Motor neuron (in vitro differentiated cells): ENCODE measurements at regions not wholly inside any gene's neighbourhood (a gene's known extent, or its start where the extent isn't known, plus 50 kb on each side); places are given as distances from the start of the nearest gene placed in this dataset.
A peak's percentile ranks its signal among the peaks of the same experiment; 100 is the strongest.

Experiments used
- ATAC-seq, 8 experiments: fragments of 200-7000 bp; cut with Tn5 transposase; replicated peaks in 6 of 8; 2 replicates each; pipeline ENCODE4 v1.8.0; 2021; ENCODE audit warnings: mild to moderate bottlenecking in 8 of 8, moderate library complexity in 8 of 8
- H3K27ac ChIP-seq, 2 donors: fragments of 250-450 bp; sonication (Bioruptor Pico); 2 replicates each; pipeline ENCODE4 v1.9.0; 2021; ENCODE audit warnings: antibody characterized with exemption in 2 of 2, mild to moderate bottlenecking in 2 of 2, moderate library complexity in 1 of 2
- H3K4me1 ChIP-seq, 2 donors: fragments of 250-450 bp; sonication (Bioruptor Pico); replicated peaks in 1 of 2; 2 replicates each; pipeline ENCODE4 v1.6.1; 2021; ENCODE audit warnings: antibody characterized with exemption in 2 of 2, mild to moderate bottlenecking in 2 of 2, moderate library complexity in 1 of 2
- H3K4me3 ChIP-seq, 5 donors: fragments of 250-450 bp; sonication (Bioruptor Pico); 2 replicates each; pipeline ENCODE4 v1.9.0; 2021; ENCODE audit warnings: antibody characterized with exemption in 5 of 5, mild to moderate bottlenecking in 5 of 5, moderate library complexity in 4 of 5
- WGBS, 10 experiments: fragments of 450-650 bp; shearing (Covaris generic); methylation state at CpG; one replicate each; pipeline ENCODE4 v1.0.0; 2022; 5-methylcytosine and 5-hydroxymethylcytosine counted together
- in situ Hi-C, 9 experiments: fragments of 400-800 bp; cut with MboI; loops; one replicate each; pipeline ENCODE4 v1.15.0; 2021; ENCODE audit warnings: low sequenced_read_pairs in 9 of 9, low pct_unique_long_range_greater_than_20kb in 2 of 9; ENCODE audit not compliant: unreplicated experiment in 9 of 9

DNA sequence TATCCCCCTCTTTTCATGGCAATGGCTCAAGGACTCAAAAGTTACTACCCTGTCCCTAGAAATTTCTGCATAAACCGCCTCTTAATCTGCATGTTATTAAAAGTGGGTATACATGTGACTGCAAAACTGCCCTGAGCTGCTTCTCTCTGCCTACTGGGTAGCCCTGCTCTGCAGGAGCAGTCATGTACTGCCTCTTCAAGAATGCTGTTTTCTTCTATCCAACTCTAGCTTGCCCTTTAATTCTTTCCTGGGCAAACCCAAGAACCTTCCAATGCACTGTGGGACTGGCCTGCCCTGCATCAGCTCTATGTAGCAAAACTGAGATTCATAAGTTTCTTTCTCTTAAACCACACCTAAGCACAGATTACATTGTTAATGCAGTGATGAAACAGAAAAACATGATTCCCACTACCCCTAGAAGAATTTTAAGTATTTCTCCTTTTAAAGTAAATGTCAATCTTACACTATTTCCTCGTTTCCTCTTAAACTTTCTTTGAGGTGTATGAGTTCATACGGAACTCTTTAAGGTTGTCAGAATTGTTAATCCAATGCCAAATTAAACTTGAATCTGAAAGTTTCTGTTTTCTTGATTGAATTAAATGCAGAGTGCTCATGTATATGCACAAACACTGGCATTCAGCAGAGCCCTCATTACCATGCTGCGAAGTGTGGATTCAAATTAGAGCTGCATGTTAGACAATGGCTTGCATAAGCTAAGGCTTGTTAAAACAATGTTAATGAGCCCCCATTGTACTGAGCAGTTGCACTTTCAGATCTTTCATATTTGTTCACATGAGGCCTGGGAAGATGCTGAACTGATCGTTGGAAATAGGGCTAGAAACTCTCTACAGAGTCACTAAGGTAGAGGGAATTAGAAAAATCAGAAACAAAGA, 669.9 kb upstream of the PCDH20 start:
- Histone ChIP-seq H3K4me3 (no peak overlapping the region), H3K27ac (no peak overlapping the region), H3K4me1 (peaks cover 0 to 8% of the 10 kb centered on the region in 2 donors)
- in situ Hi-C loops, result no loop called here
- WGBS, 10 experiments, result 2 to 84% (median 55%) methylated on average over 1 to 5 of the region's 5 CpGs
- ATAC-seq, result peak in 7 of 8 experiments; percentile 58 to 98 (median 61)

DNA sequence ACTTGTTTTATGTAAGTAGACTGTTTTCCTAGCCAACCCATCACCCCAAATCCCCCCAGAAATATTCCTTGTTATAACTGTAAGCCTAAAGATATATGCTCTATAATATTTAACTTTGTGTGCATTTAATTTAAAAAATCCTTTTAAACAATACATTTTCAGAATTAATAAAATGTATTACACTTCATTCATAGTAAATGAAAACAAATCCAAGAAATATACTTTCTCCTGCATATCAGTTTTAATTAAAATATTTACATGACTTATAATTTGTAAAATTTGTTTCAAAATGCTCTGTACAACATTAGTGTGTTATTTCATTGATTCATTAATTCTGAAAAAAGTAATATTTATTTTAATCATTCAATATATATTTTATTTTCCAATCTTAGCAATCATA, 669.1 kb upstream of the PCDH20 start:
- H3K4me3 ChIP-seq, result no peak overlapping the region
- in situ Hi-C loops, result no loop called here
- no peak overlapping the region for H3K27ac ChIP-seq
- peaks cover 0 to 8% of the 10 kb centered on the region in 2 donors for H3K4me1 ChIP-seq
- ATAC-seq, result no peak

DNA sequence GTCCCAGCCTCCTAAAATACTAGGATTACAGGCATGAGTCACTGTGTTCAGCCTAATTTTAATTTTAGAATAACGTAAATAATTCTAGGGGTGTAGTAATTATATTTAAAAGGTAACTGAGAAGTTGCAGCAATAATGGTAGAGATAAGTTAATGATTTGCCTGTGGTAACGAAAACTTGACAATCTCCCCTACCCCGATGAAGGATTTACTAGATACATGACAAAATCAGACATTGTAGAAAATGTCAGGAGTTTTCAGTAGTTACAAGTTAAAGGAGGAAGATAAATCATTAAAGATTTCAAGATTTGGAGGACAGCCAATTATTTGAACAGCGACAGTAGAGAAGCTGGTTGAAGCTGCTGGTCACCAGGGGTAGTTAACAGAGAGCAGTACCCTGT, 652.2 kb upstream of the PCDH20 start:
- Histone ChIP-seq H3K27ac (no peak overlapping the region), H3K4me3 (no peak overlapping the region), H3K4me1 (no peaks in the 10 kb centered on the region)
- in situ Hi-C loops, result no loop called here
- ATAC-seq, result no peak
- WGBS, 10 experiments, result 0 to 100% (median 85%) methylated on average over 2 to 4 of the region's 4 CpGs

DNA sequence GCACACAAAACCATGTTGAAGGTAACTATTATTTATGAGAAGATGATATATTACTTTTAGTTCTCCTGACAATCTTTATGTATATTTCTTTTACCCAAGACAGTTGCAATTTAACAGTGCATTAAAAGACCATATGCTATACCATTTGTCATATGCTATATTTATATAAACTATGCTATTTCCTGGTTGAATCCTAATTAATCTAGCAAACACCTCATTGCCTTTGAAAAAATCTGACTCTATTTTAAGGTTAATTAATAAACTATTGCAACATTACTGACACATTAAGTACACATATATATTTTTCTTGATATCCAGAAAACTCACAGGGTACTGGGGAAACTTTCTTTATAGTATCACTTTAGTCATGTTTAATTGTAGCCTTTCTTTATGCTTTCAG, 649.4 kb upstream of the PCDH20 start:
- ATAC-seq, result no peak
- H3K27ac ChIP-seq, result no peak overlapping the region
- in situ Hi-C loops, result no loop called here
- no peak overlapping the region for H3K4me3 ChIP-seq
- no peaks in the 10 kb centered on the region for H3K4me1 ChIP-seq

DNA sequence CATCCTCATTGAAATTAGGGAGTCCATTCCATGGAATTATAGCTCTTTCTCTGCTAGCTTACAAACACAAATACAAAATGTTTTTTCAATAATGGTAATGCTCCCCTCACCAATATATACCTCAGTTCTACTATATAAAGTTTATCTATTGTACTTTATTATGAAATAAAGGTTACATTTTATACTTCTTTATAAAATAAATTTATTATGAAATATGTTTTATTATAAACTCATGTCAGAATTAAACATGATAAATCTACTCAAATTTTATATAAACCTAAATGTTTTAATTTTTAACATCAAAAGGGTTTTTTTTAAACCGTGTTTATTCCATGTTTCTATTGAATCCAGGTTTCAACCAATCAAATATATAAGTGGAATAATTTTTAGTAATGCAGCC, 646.1 kb upstream of the PCDH20 start:
- H3K4me1 ChIP-seq, result no peaks in the 10 kb centered on the region
- H3K4me3 ChIP-seq, result no peak overlapping the region
- no peak for ATAC-seq
- no peak overlapping the region for H3K27ac ChIP-seq
- WGBS, 10 experiments, result 9 to 94% (median 56%) methylated on average over 1 of the region's 1 CpG; no CpG with 5 or more reads in 1 of the 10 experiments
- in situ Hi-C loops, result no loop called here

DNA sequence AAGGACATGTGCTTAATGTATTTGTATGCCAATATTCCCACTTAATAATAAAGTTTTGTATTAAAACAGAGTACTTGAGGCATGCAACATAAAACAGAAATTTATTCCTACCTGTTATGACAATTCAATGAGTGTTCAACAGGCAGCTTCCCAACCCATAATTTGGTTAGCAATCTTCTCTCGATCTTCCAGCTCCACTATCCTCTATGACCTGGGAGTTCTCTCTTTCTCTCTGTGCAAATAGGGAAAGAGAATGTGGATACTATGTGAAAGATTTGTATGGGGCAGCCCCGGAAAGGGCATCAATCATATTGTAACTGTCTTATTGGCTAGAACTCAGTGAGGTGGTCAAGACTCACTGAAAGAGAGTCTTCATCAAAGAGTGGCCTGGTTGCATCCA, 644.9 kb upstream of the PCDH20 start:
- H3K27ac ChIP-seq, result no peak overlapping the region
- no peaks in the 10 kb centered on the region for H3K4me1 ChIP-seq
- no peak overlapping the region for H3K4me3 ChIP-seq
- no peak for ATAC-seq
- 7 to 90% (median 38%) methylated on average over 1 to 2 of the region's 2 CpGs; no CpG with 5 or more reads in 5 of the 10 experiments for WGBS, 10 experiments
- in situ Hi-C loops, result no loop called here

DNA sequence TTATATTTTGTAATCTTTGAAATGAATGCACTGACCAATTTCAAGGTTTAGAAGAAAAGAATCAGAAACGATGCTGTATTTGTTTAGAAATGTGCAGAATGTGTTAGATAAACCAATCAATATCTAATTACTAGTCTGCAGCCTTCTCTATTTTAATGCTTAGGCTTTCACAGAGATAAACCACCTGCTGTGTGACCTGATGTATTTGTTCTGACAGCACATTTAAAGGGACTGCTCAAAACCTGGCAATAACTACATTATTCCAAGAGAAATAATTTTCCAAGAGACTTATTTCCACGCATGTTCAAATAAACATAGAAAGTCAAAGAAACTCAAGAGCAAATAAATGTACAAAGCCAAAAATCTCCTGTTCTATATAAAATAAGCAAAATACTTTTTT, 641.6 kb upstream of the PCDH20 start:
- in situ Hi-C loops, result no loop called here
- no peak for ATAC-seq
- no peak overlapping the region for H3K4me3 ChIP-seq
- no peak overlapping the region for H3K27ac ChIP-seq
- no peaks in the 10 kb centered on the region for H3K4me1 ChIP-seq
- 3 to 83% (median 60%) methylated on average over 1 to 2 of the region's 2 CpGs; no CpG with 5 or more reads in 1 of the 10 experiments for WGBS, 10 experiments

DNA sequence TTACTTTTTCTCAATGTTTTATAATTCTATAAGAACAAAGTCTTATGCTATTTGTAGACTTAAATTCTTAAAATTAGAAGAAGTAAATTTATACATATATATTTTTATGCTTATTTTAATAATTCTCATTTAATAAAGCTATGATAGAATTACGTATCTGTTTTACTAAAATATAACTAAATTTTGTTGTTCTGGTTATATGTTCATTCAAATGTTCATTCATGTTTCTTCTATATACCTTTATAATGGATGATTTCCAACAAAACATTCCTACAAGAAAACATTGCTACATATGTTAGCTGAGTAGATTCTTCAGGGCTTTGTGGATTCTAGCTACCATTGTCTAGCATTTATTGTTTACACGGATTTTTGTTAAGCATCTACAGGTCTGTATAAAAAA, 634.3 kb upstream of the PCDH20 start:
- in situ Hi-C loops, result no loop called here
- Histone ChIP-seq H3K4me1 (no peaks in the 10 kb centered on the region), H3K27ac (no peak overlapping the region), H3K4me3 (no peak overlapping the region)
- ATAC-seq, result no peak
- 6 to 100% (median 86%) methylated on average over 1 to 2 of the region's 2 CpGs for WGBS, 10 experiments

DNA sequence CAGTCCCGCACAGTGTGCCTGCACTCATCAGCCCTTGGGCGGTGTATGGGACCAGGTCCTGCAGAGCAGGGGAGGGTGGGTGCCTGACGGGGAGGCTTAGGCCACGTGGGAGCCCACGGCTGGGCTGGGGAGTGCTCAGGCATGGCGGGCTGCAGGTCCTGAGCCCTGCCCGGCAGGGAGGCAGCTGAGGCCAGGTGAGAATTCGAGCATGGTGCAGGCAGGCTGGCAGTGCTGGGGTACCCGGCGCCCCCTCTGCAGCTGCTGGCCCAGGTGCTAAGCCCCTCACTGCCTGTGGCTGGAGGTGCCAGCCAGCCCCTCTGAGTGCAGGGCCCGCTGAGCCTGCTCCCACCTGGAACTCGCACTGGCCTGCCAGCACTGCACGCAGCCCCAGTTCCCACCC, 630.9 kb upstream of the PCDH20 start:
- 100% methylated on average over 1 to 2 of the region's 13 CpGs; no CpG with 5 or more reads in 8 of the 10 experiments for WGBS, 10 experiments
- H3K4me1 ChIP-seq, result peaks cover 6 to 11% of the 10 kb centered on the region in 2 donors
- in situ Hi-C loops, result no loop called here
- H3K27ac ChIP-seq, result no peak overlapping the region
- no peak for ATAC-seq
- H3K4me3 ChIP-seq, result no peak overlapping the region

DNA sequence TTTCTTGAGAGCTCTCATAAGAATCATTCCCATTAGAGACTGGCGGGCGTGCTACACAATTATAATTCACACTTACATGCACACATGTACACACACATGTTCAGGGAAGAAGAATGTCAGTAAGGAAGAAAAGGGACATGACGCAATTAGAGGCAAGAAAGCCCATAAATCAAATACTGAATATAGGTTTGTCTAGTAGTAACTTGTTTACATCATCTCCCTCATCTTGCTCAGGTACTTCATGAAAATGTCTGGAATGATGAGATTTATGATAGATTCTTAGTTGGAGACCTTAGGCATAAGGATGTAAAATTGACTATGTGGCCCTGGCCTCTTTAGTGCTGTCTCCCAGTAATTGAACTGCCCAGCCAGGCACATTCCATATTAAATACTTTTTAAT, 628.0 kb upstream of the PCDH20 start:
- 29 to 100% (median 68%) methylated on average over 2 to 3 of the region's 3 CpGs; no CpG with 5 or more reads in 3 of the 10 experiments for WGBS, 10 experiments
- in situ Hi-C loops, result no loop called here
- peaks cover 6 to 11% of the 10 kb centered on the region in 2 donors for H3K4me1 ChIP-seq
- H3K4me3 ChIP-seq, result no peak overlapping the region
- H3K27ac ChIP-seq, result peak overlapping the region in 1 of 2 donors; percentile 15
- ATAC-seq, result peak in 5 of 8 experiments; percentile 35 to 81 (median 73)

DNA sequence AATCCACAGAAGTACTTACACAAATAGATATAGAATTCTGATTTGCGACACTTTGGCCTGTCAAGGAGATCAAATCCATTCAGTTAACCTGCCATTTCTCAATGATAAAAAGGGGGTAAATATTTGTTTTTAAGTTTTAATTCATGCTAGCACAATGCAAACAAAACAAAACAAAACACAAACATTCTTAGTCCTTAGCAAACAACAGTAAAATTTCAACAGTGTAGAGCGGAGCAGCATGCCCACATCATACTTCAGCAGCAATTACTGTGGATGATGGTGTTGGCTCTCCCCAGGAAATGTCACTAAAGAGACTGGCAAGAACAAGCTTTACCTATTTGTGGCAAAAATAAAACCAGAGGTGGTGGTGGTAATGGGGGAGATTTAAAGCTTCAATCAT, 625.2 kb upstream of the PCDH20 start:
- in situ Hi-C loops, result no loop called here
- no peak overlapping the region for H3K27ac ChIP-seq
- peaks cover 6 to 11% of the 10 kb centered on the region in 2 donors for H3K4me1 ChIP-seq
- no peak overlapping the region for H3K4me3 ChIP-seq
- peak in 1 of 8 experiments; percentile 35 for ATAC-seq
- WGBS, 10 experiments, result 15 to 100% (median 100%) methylated on average over 1 to 2 of the region's 2 CpGs; no CpG with 5 or more reads in 2 of the 10 experiments

DNA sequence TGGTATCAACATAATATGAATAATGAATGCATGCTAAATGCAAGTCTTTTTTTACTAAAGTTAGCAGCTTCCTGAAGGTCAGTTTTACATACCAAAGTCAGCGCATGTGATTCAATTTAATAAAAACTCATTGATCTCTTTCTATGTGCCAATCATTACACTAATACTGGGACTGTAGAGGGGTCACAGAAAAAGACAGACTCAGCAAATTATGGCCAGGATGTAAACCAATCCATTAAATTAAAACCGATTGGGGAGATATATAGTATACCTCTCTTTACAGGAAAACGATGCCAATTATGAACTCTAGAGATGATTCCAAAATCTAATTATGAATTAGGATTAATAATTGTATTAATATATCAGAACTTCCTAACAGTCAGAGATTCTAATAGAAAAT, 624.4 kb upstream of the PCDH20 start:
- H3K4me1 ChIP-seq, result peaks cover 6 to 11% of the 10 kb centered on the region in 2 donors
- no peak for ATAC-seq
- H3K4me3 ChIP-seq, result no peak overlapping the region
- in situ Hi-C loops, result no loop called here
- H3K27ac ChIP-seq, result no peak overlapping the region
- 5 to 100% (median 68%) methylated on average over 1 to 3 of the region's 3 CpGs for WGBS, 10 experiments

DNA sequence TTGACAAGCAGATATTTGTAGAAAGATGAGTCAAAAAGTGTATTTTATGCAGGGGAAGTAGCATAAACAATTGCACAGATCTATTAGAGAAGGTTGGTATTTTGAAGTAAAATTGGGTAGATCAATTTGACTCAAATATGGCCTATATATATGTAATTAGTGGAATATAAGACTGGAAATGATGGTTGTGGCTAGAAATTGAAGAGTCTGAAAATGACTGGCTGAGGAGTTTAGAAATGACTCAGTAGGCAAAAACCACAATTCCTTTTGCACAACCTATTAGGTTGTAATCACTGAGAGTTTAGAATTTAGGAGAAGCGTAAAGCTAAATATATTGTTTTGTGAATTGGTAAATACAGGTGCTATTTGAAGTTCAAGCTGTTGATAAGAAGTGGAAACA, 622.6 kb upstream of the PCDH20 start:
- H3K27ac ChIP-seq, result no peak overlapping the region
- ATAC-seq, result no peak
- H3K4me1 ChIP-seq, result peaks cover 0 to 1% of the 10 kb centered on the region in 2 donors
- H3K4me3 ChIP-seq, result no peak overlapping the region
- in situ Hi-C loops, result no loop called here
- WGBS, 10 experiments, result 8 to 100% (median 100%) methylated on average over 1 of the region's 1 CpG

DNA sequence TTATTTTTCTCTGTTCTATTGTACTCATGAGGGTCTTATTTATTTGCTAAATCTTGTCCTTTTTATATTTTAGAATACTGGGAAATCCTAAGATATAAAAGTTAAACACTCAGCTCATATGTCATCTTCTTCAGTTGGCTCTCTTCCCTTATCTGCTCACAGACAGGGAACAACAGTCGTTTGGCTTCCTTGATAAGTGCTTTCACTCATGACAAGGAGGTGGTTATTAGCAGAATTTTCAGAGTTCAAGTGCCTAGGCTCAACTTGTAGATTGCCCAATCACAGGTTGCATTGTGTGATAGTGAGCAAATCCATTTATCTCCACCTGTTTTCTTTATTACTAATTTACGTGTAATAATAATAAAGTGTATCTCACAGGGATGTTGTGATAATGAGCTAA, 620.3 kb upstream of the PCDH20 start:
- ATAC-seq, result no peak
- no peaks in the 10 kb centered on the region for H3K4me1 ChIP-seq
- no peak overlapping the region for H3K4me3 ChIP-seq
- H3K27ac ChIP-seq, result no peak overlapping the region
- in situ Hi-C loops, result no loop called here
- 0 to 100% (median 82%) methylated on average over 1 to 2 of the region's 2 CpGs for WGBS, 10 experiments
